ENCODE measurements at regions not wholly inside any gene's neighbourhood (a gene's known extent, or its start where the extent isn't known, plus 50 kb on each side); places are given as distances from the start of the nearest gene placed in this dataset.

DNA sequence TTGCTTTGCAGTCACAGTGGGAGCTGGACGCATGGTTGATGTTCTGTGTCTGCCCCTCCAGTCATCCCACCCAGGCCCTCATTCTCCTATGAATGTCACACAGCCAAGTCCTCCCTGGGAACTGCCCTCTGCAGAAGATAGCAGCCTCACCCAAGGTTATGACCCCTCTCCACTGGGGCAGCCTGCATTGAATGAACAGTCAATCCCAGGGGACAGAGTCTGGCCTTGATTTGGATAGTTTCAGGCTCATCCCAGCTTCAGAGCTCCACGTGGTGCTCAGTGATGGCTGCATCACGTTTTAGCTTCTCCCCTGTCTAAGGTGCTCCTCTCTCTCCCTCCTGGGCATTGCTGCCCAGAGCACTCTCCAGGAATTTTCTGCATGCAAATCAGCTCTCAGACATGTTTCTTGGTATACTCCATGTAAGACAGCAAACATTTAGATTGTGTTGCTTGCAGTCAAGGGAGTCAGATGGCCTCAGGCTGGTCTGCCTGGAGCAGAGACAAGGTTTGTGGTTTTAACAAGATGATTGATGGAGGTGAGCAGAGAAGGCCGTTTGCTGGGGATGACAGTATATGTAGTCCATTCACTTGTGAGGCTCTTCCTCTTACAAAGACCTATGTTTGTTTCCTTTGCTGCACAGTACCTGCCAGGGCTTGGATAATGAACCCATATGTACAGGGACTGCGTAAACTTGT, 56.1 kb upstream of the MSX1 start:
- Histone ChIP-seq H3K4me1 (replicated peaks; ENCODE audit: insufficient read depth) (no peaks in the 10 kb centered on the region), H3K79me2 (ENCODE audit: low read depth) (no peaks in the 10 kb centered on the region), H3K9me2 (ENCODE audit: insufficient read depth) (no peaks in the 10 kb centered on the region), H3K4me2 (no peak overlapping the region), H4K20me1 (ENCODE audit: insufficient read depth) (no peaks in the 10 kb centered on the region), H3K27me3 (ENCODE audit: insufficient read depth, low read depth) (no peaks in the 10 kb centered on the region), H3K9me3 (ENCODE audit: insufficient read depth, low read depth) (no peaks in the 10 kb centered on the region), H3F3A (ENCODE audit: insufficient read depth, low read depth) (no peaks in the 10 kb centered on the region), H3K27ac (no peak overlapping the region), H3K36me3 (ENCODE audit: low read depth) (no peaks in the 10 kb centered on the region), H2AFZ (no peak overlapping the region), H3K4me3 (no peak overlapping the region)
- intact Hi-C loops (cut with micrococcal nuclease; ENCODE audit: unreplicated experiment): no loop called here
- no TSS peak for BruUV-seq (replicated peaks)
- TF ChIP-seq EZH2 (IDR thresholded peaks at IDR 0.05; ENCODE audit: low read depth): no peak
- TF ChIP-seq, protein P1, sequence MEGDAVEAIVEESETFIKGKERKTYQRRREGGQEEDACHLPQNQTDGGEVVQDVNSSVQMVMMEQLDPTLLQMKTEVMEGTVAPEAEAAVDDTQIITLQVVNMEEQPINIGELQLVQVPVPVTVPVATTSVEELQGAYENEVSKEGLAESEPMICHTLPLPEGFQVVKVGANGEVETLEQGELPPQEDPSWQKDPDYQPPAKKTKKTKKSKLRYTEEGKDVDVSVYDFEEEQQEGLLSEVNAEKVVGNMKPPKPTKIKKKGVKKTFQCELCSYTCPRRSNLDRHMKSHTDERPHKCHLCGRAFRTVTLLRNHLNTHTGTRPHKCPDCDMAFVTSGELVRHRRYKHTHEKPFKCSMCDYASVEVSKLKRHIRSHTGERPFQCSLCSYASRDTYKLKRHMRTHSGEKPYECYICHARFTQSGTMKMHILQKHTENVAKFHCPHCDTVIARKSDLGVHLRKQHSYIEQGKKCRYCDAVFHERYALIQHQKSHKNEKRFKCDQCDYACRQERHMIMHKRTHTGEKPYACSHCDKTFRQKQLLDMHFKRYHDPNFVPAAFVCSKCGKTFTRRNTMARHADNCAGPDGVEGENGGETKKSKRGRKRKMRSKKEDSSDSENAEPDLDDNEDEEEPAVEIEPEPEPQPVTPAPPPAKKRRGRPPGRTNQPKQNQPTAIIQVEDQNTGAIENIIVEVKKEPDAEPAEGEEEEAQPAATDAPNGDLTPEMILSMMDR (conservative IDR thresholded peaks at IDR 0.05): no peak
- POLR2A ChIA-PET (ENCODE audit: unreplicated experiment): no interaction called here
- CTCF ChIA-PET: no interaction called here
- DNase-seq: no peak

DNA sequence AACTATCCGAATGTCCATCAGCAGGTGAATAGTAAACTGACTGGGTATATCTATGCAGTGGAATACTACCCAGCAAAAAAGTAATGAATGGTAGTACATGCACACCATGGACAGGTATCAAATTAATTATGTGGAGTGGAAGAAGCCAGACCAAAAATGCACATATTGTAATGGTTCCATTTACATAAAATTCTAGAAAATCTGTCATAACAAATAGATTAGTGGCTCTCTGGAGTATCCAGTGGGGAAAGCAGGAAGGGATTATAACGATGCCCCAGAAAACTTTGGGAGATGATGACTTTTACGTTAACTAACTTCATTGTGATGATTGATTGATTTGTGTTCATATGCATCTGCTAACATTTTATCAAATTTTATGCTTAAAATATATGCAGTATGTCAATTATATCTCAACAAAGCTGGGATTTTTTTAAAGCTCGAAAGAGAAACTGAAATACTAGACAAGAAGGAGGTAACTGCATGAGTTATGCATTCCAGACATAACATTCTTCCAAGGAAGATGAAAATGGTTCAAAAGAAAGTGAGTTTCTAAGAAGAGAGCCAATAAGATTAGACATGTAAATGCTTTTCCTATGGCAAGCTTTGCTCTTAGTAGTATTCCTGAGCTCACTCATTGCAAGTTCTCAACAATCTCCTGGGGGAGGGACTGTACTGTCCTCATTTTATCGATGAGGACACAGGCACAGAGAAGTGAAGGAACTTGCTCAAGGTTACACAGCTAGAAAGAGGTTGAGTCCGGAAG, 58.6 kb upstream of the MSX1 start:
- BruUV-seq (replicated peaks): no TSS peak
- no peak for DNase-seq

GRCh38 chr4:4794421-4794820, 65.0 kb upstream of the MSX1 start:
- H3K79me2 ChIP-seq (ENCODE audit: low read depth): no peaks in the 10 kb centered on the region
- H3K4me1 ChIP-seq (replicated peaks; ENCODE audit: insufficient read depth): no peaks in the 10 kb centered on the region
- H3K27me3 ChIP-seq (ENCODE audit: insufficient read depth, low read depth): no peaks in the 10 kb centered on the region
- no peak for DNase-seq
- no peak overlapping the region for H3K4me3 ChIP-seq
- H3F3A ChIP-seq (ENCODE audit: insufficient read depth, low read depth): no peaks in the 10 kb centered on the region
- H2AFZ ChIP-seq: no peak overlapping the region
- CTCF ChIA-PET: no interaction called here
- no TSS peak for BruUV-seq (replicated peaks)
- H3K9me3 ChIP-seq (ENCODE audit: insufficient read depth, low read depth): no peaks in the 10 kb centered on the region
- no peaks in the 10 kb centered on the region for H3K9me2 ChIP-seq (ENCODE audit: insufficient read depth)
- H4K20me1 ChIP-seq (ENCODE audit: insufficient read depth): no peaks in the 10 kb centered on the region
- POLR2A ChIA-PET (ENCODE audit: unreplicated experiment): no interaction called here
- intact Hi-C loops (cut with micrococcal nuclease; ENCODE audit: unreplicated experiment): no loop called here
- no peak overlapping the region for H3K27ac ChIP-seq
- no peak overlapping the region for H3K4me2 ChIP-seq
- no peak for TF ChIP-seq EZH2 (IDR thresholded peaks at IDR 0.05; ENCODE audit: low read depth)
- TF ChIP-seq, protein P1 (conservative IDR thresholded peaks at IDR 0.05): no peak
- no peaks in the 10 kb centered on the region for H3K36me3 ChIP-seq (ENCODE audit: low read depth)

More for the DNA sequence above, 58.6 kb upstream of the MSX1 start:
- Histone ChIP-seq H3K9me3 (ENCODE audit: insufficient read depth, low read depth) (no peaks in the 10 kb centered on the region), H3K4me1 (replicated peaks; ENCODE audit: insufficient read depth) (no peaks in the 10 kb centered on the region), H3K4me3 (no peak overlapping the region), H3K27me3 (ENCODE audit: insufficient read depth, low read depth) (no peaks in the 10 kb centered on the region), H3F3A (ENCODE audit: insufficient read depth, low read depth) (no peaks in the 10 kb centered on the region), H3K27ac (no peak overlapping the region), H2AFZ (no peak overlapping the region), H3K79me2 (ENCODE audit: low read depth) (no peaks in the 10 kb centered on the region), H3K4me2 (no peak overlapping the region), H4K20me1 (ENCODE audit: insufficient read depth) (no peaks in the 10 kb centered on the region), H3K9me2 (ENCODE audit: insufficient read depth) (no peaks in the 10 kb centered on the region), H3K36me3 (ENCODE audit: low read depth) (no peaks in the 10 kb centered on the region)
- intact Hi-C loops (cut with micrococcal nuclease; ENCODE audit: unreplicated experiment): no loop called here
- ChIA-PET CTCF (no interaction called here), POLR2A (ENCODE audit: unreplicated experiment) (no interaction called here)
- TF ChIP-seq EZH2 (IDR thresholded peaks at IDR 0.05; ENCODE audit: low read depth): no peak
- TF ChIP-seq, protein P1 (conservative IDR thresholded peaks at IDR 0.05): no peak

Data from PC-9 (cell line).